ENCODE measurements at regions not wholly inside any gene's neighbourhood (a gene's known extent, or its start where the extent isn't known, plus 50 kb on each side); places are given as distances from the start of the nearest gene placed in this dataset.

GRCh38 chr15:95202569-95203349 is 971.4 kb downstream of the MCTP2 start:
- TF ChIP-seq CTCF (conservative IDR thresholded peaks at IDR 0.05; ENCODE audit: low read length) (no peak), EZH2phosphoT487 (IDR thresholded peaks at IDR 0.05; ENCODE audit: borderline replicate concordance) (no peak)
